Trophoblast cell (in vitro differentiated cells and primary cell): ENCODE measurements at regions not wholly inside any gene's neighbourhood (a gene's known extent, or its start where the extent isn't known, plus 50 kb on each side); places are given as distances from the start of the nearest gene placed in this dataset.

Experiments
- DNase-seq, 2 donors: peaks; one replicate each; pipeline ENCODE4 v3.0.0-alpha.2; 2016
- H2AFZ ChIP-seq: 2 replicates; pipeline ENCODE4 v1.6.1; 2013; ENCODE audit warnings: low read length, moderate library complexity, mild to moderate bottlenecking; ENCODE audit not compliant: insufficient read depth, poor library complexity
- H2AK5ac ChIP-seq: 2 replicates; pipeline ENCODE4 v1.6.1; 2013; ENCODE audit warnings: mild to moderate bottlenecking, low read length
- H2BK120ac ChIP-seq: 2 replicates; pipeline ENCODE4 v1.6.1; 2013; ENCODE audit warnings: low read length, mild to moderate bottlenecking, moderate library complexity; ENCODE audit not compliant: insufficient read depth, poor library complexity
- H2BK12ac ChIP-seq: 2 replicates; pipeline ENCODE4 v1.6.1; 2013; ENCODE audit warnings: mild to moderate bottlenecking, low read length, moderate library complexity
- H2BK5ac ChIP-seq: 2 replicates; pipeline ENCODE4 v1.6.1; 2013; ENCODE audit warnings: low read length, low read depth, moderate library complexity, mild to moderate bottlenecking; ENCODE audit not compliant: poor library complexity
- H3K14ac ChIP-seq: 2 replicates; pipeline ENCODE4 v1.6.1; 2013; ENCODE audit warnings: mild to moderate bottlenecking, low read length
- H3K18ac ChIP-seq: 2 replicates; pipeline ENCODE4 v1.6.1; 2013; ENCODE audit warnings: mild to moderate bottlenecking, low read length
- H3K23ac ChIP-seq: 2 replicates; pipeline ENCODE4 v1.6.1; 2013; ENCODE audit warnings: low read length
- H3K27ac ChIP-seq: 2 replicates; pipeline ENCODE4 v1.5.1; 2013; ENCODE audit warnings: low read depth, mild to moderate bottlenecking, inconsistent platforms, low read length, moderate library complexity
- H3K27me3 ChIP-seq: 2 replicates; pipeline ENCODE4 v1.6.1; 2013; ENCODE audit warnings: inconsistent platforms, mild to moderate bottlenecking, low read length, moderate library complexity; ENCODE audit not compliant: insufficient read depth
- H3K36me3 ChIP-seq, 2 experiments: 1 replicate in 1 of 2; 2 replicates in 1 of 2; pipeline ENCODE4 v1.6.1; 2013; ENCODE audit warnings: low read length in 2 of 2, mild to moderate bottlenecking in 2 of 2, moderate library complexity in 1 of 2; ENCODE audit not compliant: insufficient read depth in 2 of 2, control insufficient read depth in 1 of 2
- H3K4ac ChIP-seq: 2 replicates; pipeline ENCODE4 v1.6.1; 2013; ENCODE audit warnings: low read depth, mild to moderate bottlenecking, low read length, moderate library complexity
- H3K4me1 ChIP-seq, 2 experiments: 1 replicate in 1 of 2; 2 replicates in 1 of 2; pipeline ENCODE4 v1.6.1; 2013; ENCODE audit warnings: low read length in 2 of 2, mild to moderate bottlenecking in 2 of 2, moderate library complexity in 1 of 2; ENCODE audit not compliant: insufficient read depth in 2 of 2, control insufficient read depth in 1 of 2
- H3K4me2 ChIP-seq: 2 replicates; pipeline ENCODE4 v1.6.1; 2013; ENCODE audit warnings: inconsistent platforms, mild to moderate bottlenecking, low read length, moderate library complexity
- H3K4me3 ChIP-seq: 2 replicates; pipeline ENCODE4 v1.5.1; 2013; ENCODE audit warnings: mild to moderate bottlenecking, low read depth, low read length, inconsistent platforms
- H3K79me1 ChIP-seq: one replicate; pipeline ENCODE4 v1.6.1; 2013; ENCODE audit warnings: low read length
- H3K79me2 ChIP-seq: 2 replicates; pipeline ENCODE4 v1.6.1; 2013; ENCODE audit warnings: low read length, mild to moderate bottlenecking; ENCODE audit not compliant: control insufficient read depth, insufficient read depth, poor library complexity
- H3K9ac ChIP-seq: 2 replicates; pipeline ENCODE4 v1.6.1; 2013; ENCODE audit warnings: mild to moderate bottlenecking, low read length
- H3K9me3 ChIP-seq: 2 replicates; pipeline ENCODE4 v1.6.1; 2013; ENCODE audit warnings: low read depth, mild to moderate bottlenecking, control low read depth, inconsistent platforms, low read length; ENCODE audit not compliant: insufficient read depth
- H4K12ac ChIP-seq: 2 replicates; pipeline ENCODE4 v1.6.1; 2013; ENCODE audit warnings: low read depth, mild to moderate bottlenecking, low read length, moderate library complexity
- H4K8ac ChIP-seq: 2 replicates; pipeline ENCODE4 v1.6.1; 2013; ENCODE audit warnings: low read depth, mild to moderate bottlenecking, low read length, moderate library complexity
- H4K91ac ChIP-seq: one replicate; pipeline ENCODE4 v1.6.1; 2013; ENCODE audit warnings: low read depth, mild to moderate bottlenecking, low read length, moderate library complexity
- WGBS: extraction: QIAGEN DNeasy Blood & Tissue Kit; methylation state at CpG from one replicate; pipeline ENCODE4 v1.1.7; 2013; ENCODE audit warnings: missing lambda C conversion rate; ENCODE audit not compliant: insufficient read length, insufficient coverage; ENCODE audit errors: extremely low coverage; 5-methylcytosine and 5-hydroxymethylcytosine counted together

GRCh38 chr16:59567496-59567895, 833.4 kb upstream of the GOT2 start:
- Histone ChIP-seq H3K4ac (no peak overlapping the region), H4K12ac (no peak overlapping the region), H2BK12ac (no peak overlapping the region), H3K79me1 (no peaks in the 10 kb centered on the region), H3K4me1 (no peaks in the 10 kb centered on the region), H3K36me3 (no peaks in the 10 kb centered on the region), H2BK120ac (no peak overlapping the region), H3K4me3 (no peak overlapping the region), H4K8ac (no peak overlapping the region), H3K79me2 (no peaks in the 10 kb centered on the region), H3K9ac (no peak overlapping the region), H3K14ac (no peak overlapping the region), H3K23ac (no peak overlapping the region), H2BK5ac (no peak overlapping the region), H3K4me2 (no peak overlapping the region), H2AFZ (no peak overlapping the region), H4K91ac (no peak overlapping the region), H3K18ac (no peak overlapping the region), H2AK5ac (no peak overlapping the region), H3K9me3 (no peaks in the 10 kb centered on the region), H3K27ac (no peak overlapping the region), H3K27me3 (no peaks in the 10 kb centered on the region)
- no CpG with 5 or more reads among the region's 5 CpGs for whole genome bisulfite sequencing
- DNase-seq: no peak

GRCh38 chr16:59566446-59566845, 832.3 kb upstream of the GOT2 start:
- Histone ChIP-seq H3K79me1 (no peaks in the 10 kb centered on the region), H3K9ac (no peak overlapping the region), H4K8ac (no peak overlapping the region), H4K12ac (no peak overlapping the region), H4K91ac (no peak overlapping the region), H3K27me3 (no peaks in the 10 kb centered on the region), H2AFZ (no peak overlapping the region), H2AK5ac (no peak overlapping the region), H3K23ac (no peak overlapping the region), H3K18ac (no peak overlapping the region), H2BK12ac (no peak overlapping the region), H2BK120ac (no peak overlapping the region), H3K4me2 (no peak overlapping the region), H3K9me3 (no peaks in the 10 kb centered on the region), H3K4me3 (no peak overlapping the region), H3K27ac (no peak overlapping the region), H3K4me1 (no peaks in the 10 kb centered on the region), H2BK5ac (no peak overlapping the region), H3K79me2 (no peaks in the 10 kb centered on the region), H3K14ac (no peak overlapping the region), H3K36me3 (no peaks in the 10 kb centered on the region), H3K4ac (no peak overlapping the region)
- no peak for DNase-seq

GRCh38 chr16:59558679-59559078, 824.6 kb upstream of the GOT2 start:
- H3K4me3 ChIP-seq: no peak overlapping the region
- no peak overlapping the region for H2BK12ac ChIP-seq
- no peak overlapping the region for H3K27ac ChIP-seq
- no peak overlapping the region for H2BK5ac ChIP-seq
- no peak overlapping the region for H3K4me2 ChIP-seq
- H3K27me3 ChIP-seq: no peaks in the 10 kb centered on the region
- no peak overlapping the region for H4K91ac ChIP-seq
- H3K9me3 ChIP-seq: no peaks in the 10 kb centered on the region
- no peak overlapping the region for H4K12ac ChIP-seq
- no peaks in the 10 kb centered on the region for H3K36me3 ChIP-seq
- H2AFZ ChIP-seq: no peak overlapping the region
- no peak overlapping the region for H2BK120ac ChIP-seq
- H4K8ac ChIP-seq: no peak overlapping the region
- H2AK5ac ChIP-seq: no peak overlapping the region
- H3K14ac ChIP-seq: no peak overlapping the region
- H3K79me2 ChIP-seq: no peaks in the 10 kb centered on the region
- no peaks in the 10 kb centered on the region for H3K4me1 ChIP-seq
- no peak overlapping the region for H3K18ac ChIP-seq
- DNase-seq: no peak
- H3K23ac ChIP-seq: no peak overlapping the region
- H3K9ac ChIP-seq: no peak overlapping the region
- no peaks in the 10 kb centered on the region for H3K79me1 ChIP-seq
- H3K4ac ChIP-seq: no peak overlapping the region

GRCh38 chr16:59552164-59552563, 818.0 kb upstream of the GOT2 start:
- H3K23ac ChIP-seq: no peak overlapping the region
- no peak overlapping the region for H2BK5ac ChIP-seq
- H3K9me3 ChIP-seq: no peaks in the 10 kb centered on the region
- no peak overlapping the region for H2AK5ac ChIP-seq
- H2AFZ ChIP-seq: no peak overlapping the region
- H3K79me2 ChIP-seq: no peaks in the 10 kb centered on the region
- H3K18ac ChIP-seq: no peak overlapping the region
- no peaks in the 10 kb centered on the region for H3K79me1 ChIP-seq
- H3K36me3 ChIP-seq: no peaks in the 10 kb centered on the region
- no peak overlapping the region for H3K14ac ChIP-seq
- no peak for DNase-seq
- H3K9ac ChIP-seq: no peak overlapping the region
- H4K12ac ChIP-seq: no peak overlapping the region
- no peak overlapping the region for H3K4me3 ChIP-seq
- no peak overlapping the region for H2BK120ac ChIP-seq
- WGBS: no CpG with 5 or more reads among the region's 5 CpGs
- H2BK12ac ChIP-seq: no peak overlapping the region
- H3K4ac ChIP-seq: no peak overlapping the region
- no peaks in the 10 kb centered on the region for H3K4me1 ChIP-seq
- no peak overlapping the region for H3K4me2 ChIP-seq
- no peaks in the 10 kb centered on the region for H3K27me3 ChIP-seq
- H4K8ac ChIP-seq: no peak overlapping the region
- no peak overlapping the region for H4K91ac ChIP-seq
- H3K27ac ChIP-seq: no peak overlapping the region

DNA sequence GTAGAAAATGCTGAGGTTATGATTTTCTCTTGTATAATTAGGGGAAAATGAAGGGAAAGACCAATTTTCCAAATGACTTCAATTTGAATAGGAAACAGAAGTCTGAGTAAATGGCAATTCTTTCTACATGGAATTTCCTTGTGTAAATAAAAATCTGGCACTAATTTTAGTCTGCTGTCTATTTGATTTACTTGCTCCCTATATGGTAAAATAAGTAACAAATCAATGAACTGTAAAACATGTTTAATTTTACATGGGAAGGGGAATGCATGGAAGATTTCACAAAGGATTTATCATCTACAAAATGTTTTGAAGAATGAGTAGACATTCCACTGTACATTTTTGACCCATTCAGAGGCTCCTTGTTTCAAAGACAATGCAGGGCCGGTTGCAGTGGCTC, 811.6 kb upstream of the GOT2 start:
- WGBS: no CpG with 5 or more reads among the region's 1 CpG
- no peak overlapping the region for H4K12ac ChIP-seq

More for the DNA sequence above, 811.6 kb upstream of the GOT2 start:
- H3K79me2 ChIP-seq: no peaks in the 10 kb centered on the region
- no peak overlapping the region for H2BK12ac ChIP-seq
- no peak overlapping the region for H3K4me3 ChIP-seq
- H3K14ac ChIP-seq: no peak overlapping the region
- no peak overlapping the region for H2AFZ ChIP-seq
- no peak overlapping the region for H3K27ac ChIP-seq
- no peak overlapping the region for H2BK120ac ChIP-seq
- H3K4me2 ChIP-seq: no peak overlapping the region
- H4K91ac ChIP-seq: no peak overlapping the region
- no peaks in the 10 kb centered on the region for H3K79me1 ChIP-seq
- DNase-seq: no peak
- no peaks in the 10 kb centered on the region for H3K27me3 ChIP-seq
- no peak overlapping the region for H3K9ac ChIP-seq
- no peak overlapping the region for H3K18ac ChIP-seq
- H2AK5ac ChIP-seq: no peak overlapping the region
- no peaks in the 10 kb centered on the region for H3K9me3 ChIP-seq
- H3K36me3 ChIP-seq: no peaks in the 10 kb centered on the region
- no peak overlapping the region for H3K4ac ChIP-seq
- no peak overlapping the region for H4K8ac ChIP-seq
- no peak overlapping the region for H2BK5ac ChIP-seq
- H3K4me1 ChIP-seq: no peaks in the 10 kb centered on the region
- H3K23ac ChIP-seq: no peak overlapping the region
